ENCODE measurements at regions not wholly inside any gene's neighbourhood (a gene's known extent, or its start where the extent isn't known, plus 50 kb on each side); places are given as distances from the start of the nearest gene placed in this dataset.

DNA sequence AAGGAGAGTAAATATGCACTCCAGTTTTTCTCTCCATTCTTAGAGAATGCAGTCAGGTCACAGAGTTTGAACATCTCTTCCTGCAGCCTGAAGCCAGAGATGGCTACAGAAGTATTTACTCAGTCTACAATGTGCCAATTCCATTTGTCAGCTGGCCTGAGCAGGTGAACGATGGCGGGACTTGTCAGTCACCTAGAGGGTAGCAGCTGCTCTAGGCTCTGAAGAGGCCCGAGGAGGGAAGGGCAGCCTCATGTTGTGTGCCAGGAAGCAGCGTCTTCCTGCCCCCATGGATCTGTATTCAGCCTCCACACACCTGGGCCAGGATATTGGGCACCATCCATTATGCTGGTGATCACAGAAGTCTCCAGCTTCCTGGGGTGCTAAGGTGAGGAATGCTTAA, 316.7 kb upstream of the CHAC2 start:
- CTCF ChIA-PET, result no interaction called here
- TF ChIP-seq ZNF362 (tag by site-specific recombination; IDR thresholded peaks at IDR 0.05), result no peak
- no peak for TF ChIP-seq ZSCAN5A (tag by site-specific recombination; IDR thresholded peaks at IDR 0.05)
- no peak for TF ChIP-seq ZNF18 (tag by site-specific recombination; IDR thresholded peaks at IDR 0.05)
- no peak for TF ChIP-seq GLI4 (tag by site-specific recombination; IDR thresholded peaks at IDR 0.05)
- no peak for TF ChIP-seq ZNF549 (tag by site-specific recombination; IDR thresholded peaks at IDR 0.05)
- TF ChIP-seq ZNF202 (tag by site-specific recombination; IDR thresholded peaks at IDR 0.05; ENCODE audit: borderline replicate concordance), result no peak
- TF ChIP-seq IKZF3 (tag by site-specific recombination; IDR thresholded peaks at IDR 0.05), result no peak
- TF ChIP-seq ZNF140 (tag by site-specific recombination; IDR thresholded peaks at IDR 0.05), result no peak
- no peak for TF ChIP-seq ZNF624 (tag by site-specific recombination; IDR thresholded peaks at IDR 0.05)
- no peak for TF ChIP-seq ZNF2 (tag by site-specific recombination; IDR thresholded peaks at IDR 0.05)
- no peak for TF ChIP-seq MZF1 (tag by site-specific recombination; IDR thresholded peaks at IDR 0.05; ENCODE audit: borderline replicate concordance)
- TF ChIP-seq ZSCAN4 (tag by site-specific recombination; IDR thresholded peaks at IDR 0.05), result no peak
- TF ChIP-seq ZBTB49 (tag by site-specific recombination; IDR thresholded peaks at IDR 0.05; ENCODE audit: low read depth), result no peak
- TF ChIP-seq KLF9 (tag by site-specific recombination; IDR thresholded peaks at IDR 0.05; ENCODE audit: low read depth), result no peak
- no peak for TF ChIP-seq ZNF174 (tag by site-specific recombination; IDR thresholded peaks at IDR 0.05)
- no peak for TF ChIP-seq ZNF513 (tag by site-specific recombination; IDR thresholded peaks at IDR 0.05)
- H3K9me3 ChIP-seq (ENCODE audit: control insufficient read depth, insufficient read depth, low read depth, low read length), result no peaks in the 10 kb centered on the region

DNA sequence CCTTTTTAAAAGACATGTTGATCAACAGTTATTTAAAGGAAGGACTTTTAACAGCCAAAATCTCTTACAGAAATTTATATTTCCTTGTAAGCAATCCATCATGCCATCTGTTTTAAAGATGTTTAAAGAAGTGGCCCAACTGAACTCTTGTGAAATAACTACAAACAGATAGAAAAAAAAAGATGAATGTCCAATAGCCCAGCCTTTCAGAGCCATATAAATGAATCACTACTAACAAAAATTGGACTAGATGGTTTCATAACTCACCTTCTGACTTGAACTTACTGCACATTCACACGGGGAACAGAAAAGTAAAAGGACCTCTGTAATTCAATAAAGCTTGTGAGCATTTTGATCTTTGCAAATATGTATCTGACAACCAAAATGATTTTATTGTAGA, 319.0 kb upstream of the CHAC2 start:
- TF ChIP-seq HOXC10 (CRISPR knock-in tag; IDR thresholded peaks at IDR 0.05), result no peak
- no peak for TF ChIP-seq ZNF239 (tag by site-specific recombination; IDR thresholded peaks at IDR 0.05)
- TF ChIP-seq ZNF560 (tag by site-specific recombination; IDR thresholded peaks at IDR 0.05; ENCODE audit: borderline replicate concordance), result no peak
- TF ChIP-seq ZNF16 (tag by site-specific recombination; IDR thresholded peaks at IDR 0.05; ENCODE audit: low read depth), result no peak
- no peak for TF ChIP-seq ZNF121 (tag by site-specific recombination; IDR thresholded peaks at IDR 0.05)
- TF ChIP-seq HIC1 (tag by site-specific recombination; IDR thresholded peaks at IDR 0.05), result no peak
- TF ChIP-seq ZNF391 (tag by site-specific recombination; IDR thresholded peaks at IDR 0.05; ENCODE audit: borderline replicate concordance, low read depth), result no peak
- CTCF ChIA-PET, result interaction anchor here (0.7 kb wide), 1 partner anchor 25 kb away, joined by 3 read pairs; no protein-coding TSS in a partner anchor
- Histone ChIP-seq H3K27ac (ENCODE audit: extremely low read depth, low read depth, low read length) (no peak overlapping the region), H3K4me1 (ENCODE audit: control insufficient read depth, insufficient read depth, low read length) (no peaks in the 10 kb centered on the region), H3K4me3 (ENCODE audit: low read depth, low read length) (no peak overlapping the region), H3K36me3 (ENCODE audit: control insufficient read depth in 2 of 2, insufficient read depth in 1 of 2, low read length in 2 of 2) (no peaks in the 10 kb centered on the region), H3K9me3 (ENCODE audit: control insufficient read depth, insufficient read depth, low read depth, low read length) (no peaks in the 10 kb centered on the region)
- POLR2A ChIA-PET, result no interaction called here

More for the DNA sequence above, 316.7 kb upstream of the CHAC2 start:
- Histone ChIP-seq H3K36me3 (ENCODE audit: control insufficient read depth in 2 of 2, insufficient read depth in 1 of 2, low read length in 2 of 2) (no peaks in the 10 kb centered on the region), H3K27ac (ENCODE audit: extremely low read depth, low read depth, low read length) (no peak overlapping the region), H3K4me3 (ENCODE audit: low read depth, low read length) (no peak overlapping the region), H3K4me1 (ENCODE audit: control insufficient read depth, insufficient read depth, low read length) (no peaks in the 10 kb centered on the region)
- POLR2A ChIA-PET, result no interaction called here
